ENCODE measurements at regions not wholly inside any gene's neighbourhood (a gene's known extent, or its start where the extent isn't known, plus 50 kb on each side); places are given as distances from the start of the nearest gene placed in this dataset.

DNA sequence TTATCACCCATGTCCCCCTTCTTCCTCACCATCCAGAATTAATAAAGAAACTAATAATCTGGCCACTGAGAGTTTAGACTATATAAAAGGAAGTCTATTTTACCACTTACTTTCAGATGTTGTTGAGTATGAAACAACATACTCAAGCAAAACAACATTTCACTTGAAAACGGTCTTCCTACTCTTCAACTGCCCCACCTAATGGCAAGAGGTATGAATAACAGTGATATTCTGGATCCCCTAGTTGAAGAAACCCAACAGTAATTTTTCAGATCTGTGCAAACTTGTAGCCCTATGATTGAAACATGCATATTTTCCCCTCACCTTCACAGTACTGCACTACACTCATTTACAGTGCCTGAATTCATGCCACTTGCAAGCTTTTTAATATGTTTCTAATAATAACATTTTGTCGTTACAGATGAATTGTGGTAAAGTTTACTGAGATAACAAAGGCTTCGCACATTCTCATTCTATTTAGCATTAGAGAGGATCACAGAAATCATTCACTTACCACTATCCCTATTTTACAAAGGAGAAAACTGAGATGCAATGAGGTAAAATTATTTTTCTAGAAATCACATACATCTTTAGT is 267.9 kb upstream of the PDE4D start:
- Mint-ChIP-seq H3K27me3 (ENCODE audit: low read depth, poor library complexity) (no peaks in the 10 kb centered on the region), H3K4me3 (no peak overlapping the region), H3K9me3 (no peaks in the 10 kb centered on the region), H3K4me1 (no peaks in the 10 kb centered on the region), H3K27ac (no peak overlapping the region), H3K36me3 (ENCODE audit: low read depth) (no peaks in the 10 kb centered on the region)
- no peak for DNase-seq
- TF ChIP-seq CTCF (IDR thresholded peaks at IDR 0.05), result peak; percentile 55

- Mint-ChIP-seq H3K27ac (no peak overlapping the region), H3K9me3 (no peaks in the 10 kb centered on the region), H3K4me1 (no peaks in the 10 kb centered on the region), H3K27me3 (ENCODE audit: low read depth, poor library complexity) (peaks cover 4% of the 10 kb centered on the region), H3K4me3 (no peak overlapping the region), H3K36me3 (ENCODE audit: low read depth) (no peaks in the 10 kb centered on the region)
- no peak for TF ChIP-seq CTCF (IDR thresholded peaks at IDR 0.05)
- DNase-seq, result no peak
Measured at GRCh38 chr5:60149081-60149480, 255.6 kb upstream of the PDE4D start.

DNA sequence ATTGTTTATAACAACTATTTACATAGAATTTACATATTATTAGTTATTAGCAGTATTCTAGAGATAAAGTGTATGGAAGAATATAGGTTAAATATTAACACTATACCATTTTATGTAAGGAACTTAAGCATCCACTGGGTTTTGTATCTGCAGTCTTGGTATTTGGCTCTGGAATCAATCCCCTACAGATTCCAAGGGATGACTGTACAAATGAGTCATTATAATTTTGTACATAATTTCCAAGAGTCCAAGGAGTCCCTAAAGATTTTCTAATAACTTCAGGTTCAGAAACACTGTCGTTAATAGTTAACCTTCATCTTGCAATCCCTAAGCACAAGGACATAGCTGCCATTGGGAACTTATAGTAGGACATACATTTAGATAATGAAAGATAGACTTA is 254.8 kb upstream of the PDE4D start:
- no peak overlapping the region for H3K27ac Mint-ChIP-seq
- H3K4me1 Mint-ChIP-seq, result no peaks in the 10 kb centered on the region
- H3K9me3 Mint-ChIP-seq, result no peaks in the 10 kb centered on the region
- peaks cover 6% of the 10 kb centered on the region for H3K27me3 Mint-ChIP-seq (ENCODE audit: low read depth, poor library complexity)
- no peak overlapping the region for H3K4me3 Mint-ChIP-seq
- H3K36me3 Mint-ChIP-seq (ENCODE audit: low read depth), result no peaks in the 10 kb centered on the region
- no peak for TF ChIP-seq CTCF (IDR thresholded peaks at IDR 0.05)
- DNase-seq, result no peak

DNA sequence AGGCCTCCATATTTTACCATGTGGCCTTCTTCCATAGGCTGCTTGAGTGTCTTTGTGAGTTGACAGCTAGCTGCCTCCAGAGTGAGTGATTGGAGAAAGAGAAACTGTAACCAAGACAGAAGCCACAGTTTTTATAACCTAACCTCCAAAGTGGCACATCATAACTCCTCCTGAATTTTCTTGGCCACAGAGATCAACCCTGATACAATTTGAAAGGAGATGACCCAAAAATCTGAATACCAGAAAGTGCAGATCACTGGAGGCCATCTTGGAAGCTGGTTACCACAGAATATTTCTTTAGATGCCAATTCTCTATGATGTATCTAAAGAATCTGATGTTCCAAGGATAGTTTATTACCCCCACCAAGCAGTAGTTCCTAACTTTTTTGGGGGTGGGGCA is 254.3 kb upstream of the PDE4D start:
- Mint-ChIP-seq H3K27me3 (ENCODE audit: low read depth, poor library complexity) (peaks cover 6% of the 10 kb centered on the region), H3K27ac (no peak overlapping the region), H3K4me3 (no peak overlapping the region), H3K4me1 (no peaks in the 10 kb centered on the region), H3K36me3 (ENCODE audit: low read depth) (no peaks in the 10 kb centered on the region), H3K9me3 (no peaks in the 10 kb centered on the region)
- TF ChIP-seq CTCF (IDR thresholded peaks at IDR 0.05), result no peak
- no peak for DNase-seq

DNA sequence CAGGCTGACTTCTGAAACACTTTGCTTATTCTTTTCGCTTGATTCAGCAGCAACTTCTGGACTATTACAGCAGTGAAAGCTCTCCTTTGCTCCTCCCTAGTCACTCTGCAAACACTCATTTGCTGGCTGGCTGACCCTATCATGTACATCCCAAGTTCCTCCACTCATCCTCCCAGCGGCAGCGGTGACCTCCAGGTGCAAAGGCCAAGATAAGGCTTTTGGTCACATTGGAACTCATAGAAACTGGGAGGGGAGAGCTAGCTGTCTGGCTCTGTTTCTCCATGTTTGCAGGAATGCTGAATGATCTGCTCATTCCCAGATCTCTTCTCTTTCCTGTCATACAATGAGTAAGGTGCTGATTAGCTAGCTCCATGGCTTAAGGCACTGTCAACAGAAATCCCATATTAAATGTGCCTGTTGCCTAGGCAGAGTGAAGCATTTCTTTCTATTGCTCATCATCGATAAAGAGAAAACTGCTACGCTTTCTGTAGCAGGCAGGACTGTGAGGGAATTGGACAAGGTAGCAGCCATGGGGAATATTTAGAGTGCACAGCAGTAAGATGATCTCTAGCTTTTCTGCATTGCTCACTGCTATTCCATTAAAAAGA is 250.5 kb upstream of the PDE4D start:
- Mint-ChIP-seq H3K4me1 (no peaks in the 10 kb centered on the region), H3K27me3 (ENCODE audit: low read depth, poor library complexity) (peaks cover 5% of the 10 kb centered on the region), H3K27ac (no peak overlapping the region), H3K9me3 (no peaks in the 10 kb centered on the region), H3K4me3 (no peak overlapping the region), H3K36me3 (ENCODE audit: low read depth) (no peaks in the 10 kb centered on the region)
- DNase-seq, result no peak
- TF ChIP-seq CTCF (IDR thresholded peaks at IDR 0.05), result no peak

GRCh38 chr5:60141119-60141518 is 247.6 kb upstream of the PDE4D start:
- H3K27ac Mint-ChIP-seq, result no peak overlapping the region

More at GRCh38 chr5:60141119-60141518, 247.6 kb upstream of the PDE4D start:
- TF ChIP-seq CTCF (IDR thresholded peaks at IDR 0.05), result no peak
- Mint-ChIP-seq H3K4me3 (no peak overlapping the region), H3K4me1 (no peaks in the 10 kb centered on the region), H3K9me3 (no peaks in the 10 kb centered on the region), H3K27me3 (ENCODE audit: low read depth, poor library complexity) (peaks cover 5% of the 10 kb centered on the region), H3K36me3 (ENCODE audit: low read depth) (no peaks in the 10 kb centered on the region)
- no peak for DNase-seq
